ENCODE measurements at regions not wholly inside any gene's neighbourhood (a gene's known extent, or its start where the extent isn't known, plus 50 kb on each side); places are given as distances from the start of the nearest gene placed in this dataset.

GRCh38 chr3:34357461-34357860, 559.0 kb downstream of the PDCD6IP start:
- DNase-seq (ENCODE audit: low read depth), result no peak
- no peak overlapping the region for H3K4me3 ChIP-seq (ENCODE audit: low read depth, low read length)
- TF ChIP-seq, protein P1, sequence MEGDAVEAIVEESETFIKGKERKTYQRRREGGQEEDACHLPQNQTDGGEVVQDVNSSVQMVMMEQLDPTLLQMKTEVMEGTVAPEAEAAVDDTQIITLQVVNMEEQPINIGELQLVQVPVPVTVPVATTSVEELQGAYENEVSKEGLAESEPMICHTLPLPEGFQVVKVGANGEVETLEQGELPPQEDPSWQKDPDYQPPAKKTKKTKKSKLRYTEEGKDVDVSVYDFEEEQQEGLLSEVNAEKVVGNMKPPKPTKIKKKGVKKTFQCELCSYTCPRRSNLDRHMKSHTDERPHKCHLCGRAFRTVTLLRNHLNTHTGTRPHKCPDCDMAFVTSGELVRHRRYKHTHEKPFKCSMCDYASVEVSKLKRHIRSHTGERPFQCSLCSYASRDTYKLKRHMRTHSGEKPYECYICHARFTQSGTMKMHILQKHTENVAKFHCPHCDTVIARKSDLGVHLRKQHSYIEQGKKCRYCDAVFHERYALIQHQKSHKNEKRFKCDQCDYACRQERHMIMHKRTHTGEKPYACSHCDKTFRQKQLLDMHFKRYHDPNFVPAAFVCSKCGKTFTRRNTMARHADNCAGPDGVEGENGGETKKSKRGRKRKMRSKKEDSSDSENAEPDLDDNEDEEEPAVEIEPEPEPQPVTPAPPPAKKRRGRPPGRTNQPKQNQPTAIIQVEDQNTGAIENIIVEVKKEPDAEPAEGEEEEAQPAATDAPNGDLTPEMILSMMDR (IDR thresholded peaks at IDR 0.05; ENCODE audit: insufficient read depth, low read depth, low read length, missing control alignments), result no peak

DNA sequence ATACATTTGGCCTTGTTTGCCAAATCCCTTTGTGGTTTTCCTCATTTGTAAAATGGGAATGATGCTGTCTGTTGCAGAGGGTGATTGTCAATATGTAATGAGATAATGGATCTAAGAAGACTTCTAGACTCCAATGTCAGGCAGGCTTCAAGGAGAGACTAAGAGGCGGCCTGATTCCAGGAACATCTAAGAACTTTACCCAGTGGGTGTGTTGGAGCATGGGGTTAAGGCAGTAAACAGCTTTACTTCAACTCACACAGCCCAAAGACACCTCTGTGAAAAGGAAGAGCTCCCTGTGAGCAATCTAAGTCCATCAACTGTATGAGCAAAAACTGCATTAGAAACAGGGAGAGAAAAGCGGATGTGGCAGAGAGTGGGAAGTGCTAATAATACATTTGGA, 560.6 kb downstream of the PDCD6IP start:
- no peak for DNase-seq (ENCODE audit: low read depth)
- H3K4me3 ChIP-seq (ENCODE audit: low read depth, low read length), result no peak overlapping the region
- TF ChIP-seq, protein P1 (IDR thresholded peaks at IDR 0.05; ENCODE audit: insufficient read depth, low read depth, low read length, missing control alignments), result no peak

GRCh38 chr3:34360713-34361112, 562.3 kb downstream of the PDCD6IP start:
- H3K4me3 ChIP-seq (ENCODE audit: low read depth, low read length), result no peak overlapping the region
- TF ChIP-seq, protein P1 (IDR thresholded peaks at IDR 0.05; ENCODE audit: insufficient read depth, low read depth, low read length, missing control alignments), result no peak
- no peak for DNase-seq (ENCODE audit: low read depth)

DNA sequence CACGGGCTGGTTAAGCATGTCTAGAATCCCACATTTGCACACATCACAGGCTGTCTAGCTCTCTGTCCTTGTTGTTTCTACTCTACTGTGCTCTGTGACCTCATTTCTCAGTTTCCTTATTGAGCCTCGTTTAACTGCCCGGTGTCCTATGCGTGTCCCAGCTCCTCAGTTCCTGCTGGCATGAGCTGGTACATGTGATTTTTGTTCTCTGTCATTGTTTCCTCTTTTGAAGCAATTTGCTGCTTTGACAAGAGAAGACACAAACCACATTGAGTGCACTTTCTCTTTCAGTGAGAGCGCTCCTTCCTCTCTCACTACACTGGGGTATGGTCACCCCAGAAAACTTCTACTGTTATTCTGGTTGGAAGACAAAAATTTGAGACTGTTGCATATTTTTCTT, 563.5 kb downstream of the PDCD6IP start:
- DNase-seq (ENCODE audit: low read depth), result peak; percentile 81
- TF ChIP-seq, protein P1 (IDR thresholded peaks at IDR 0.05; ENCODE audit: insufficient read depth, low read depth, low read length, missing control alignments), result no peak
- H3K4me3 ChIP-seq (ENCODE audit: low read depth, low read length), result no peak overlapping the region

DNA sequence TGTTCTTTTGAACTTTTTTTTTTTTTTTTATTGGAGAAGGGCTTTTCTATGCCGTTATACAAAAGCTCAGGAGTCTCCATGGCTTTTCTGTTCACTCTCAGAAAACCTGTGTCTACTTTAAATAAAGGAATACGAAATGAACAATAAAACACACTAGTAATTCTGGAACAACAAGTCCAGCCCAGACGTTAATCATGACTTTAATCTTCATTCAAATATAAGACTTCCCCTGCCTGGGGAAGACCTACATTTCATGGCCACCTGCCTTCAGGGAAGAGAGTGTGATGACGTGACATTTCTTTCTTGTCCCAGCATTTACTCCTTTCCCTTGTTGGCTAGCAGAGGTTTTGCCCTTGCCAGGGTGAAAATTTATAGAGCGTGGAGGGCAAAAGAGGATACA, 564.5 kb downstream of the PDCD6IP start:
- DNase-seq (ENCODE audit: low read depth), result no peak
- H3K4me3 ChIP-seq (ENCODE audit: low read depth, low read length), result no peak overlapping the region

DNA sequence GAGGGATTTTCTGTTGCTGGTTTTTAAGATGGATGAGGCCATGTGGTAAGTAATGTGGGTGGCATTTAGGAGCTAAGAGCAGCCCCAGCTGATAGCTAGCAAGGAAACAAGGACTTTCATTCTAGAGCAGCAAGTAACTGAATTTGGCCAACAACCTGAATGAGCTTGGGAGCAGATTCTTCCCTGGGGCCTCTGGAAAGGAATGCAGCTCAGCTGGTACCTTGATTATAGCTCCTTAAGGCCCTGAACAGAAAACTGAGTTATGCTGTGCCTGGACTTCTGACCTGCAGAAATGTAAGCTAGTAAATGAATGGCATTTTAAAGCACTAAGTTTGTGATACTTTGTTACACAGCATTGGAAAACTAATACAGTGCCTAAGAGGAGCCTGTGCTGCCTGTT, 565.5 kb downstream of the PDCD6IP start:
- no peak for DNase-seq (ENCODE audit: low read depth)
- TF ChIP-seq, protein P1 (IDR thresholded peaks at IDR 0.05; ENCODE audit: insufficient read depth, low read depth, low read length, missing control alignments), result no peak

More for the DNA sequence above, 564.5 kb downstream of the PDCD6IP start:
- TF ChIP-seq, protein P1 (IDR thresholded peaks at IDR 0.05; ENCODE audit: insufficient read depth, low read depth, low read length, missing control alignments), result no peak

DNA sequence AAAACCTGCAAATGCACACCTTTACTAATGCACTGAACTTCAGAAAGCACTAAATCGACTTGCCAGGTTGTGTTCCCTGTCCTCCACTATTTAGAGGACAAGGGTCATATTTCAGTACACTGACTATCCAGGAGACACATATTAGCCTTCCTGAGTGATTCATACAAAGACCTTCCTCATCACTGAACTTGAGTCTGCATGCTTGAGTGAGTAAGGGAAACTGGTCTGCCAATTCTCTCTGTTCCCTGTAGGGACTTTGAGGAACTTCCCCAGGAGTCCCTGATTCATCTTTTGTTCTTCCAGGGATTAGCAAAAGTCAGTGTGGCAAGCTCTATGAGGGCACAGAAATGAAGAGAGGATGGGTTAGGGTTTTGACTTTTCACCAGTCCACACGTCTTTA, 565.9 kb downstream of the PDCD6IP start:
- no peak for DNase-seq (ENCODE audit: low read depth)
- H3K4me3 ChIP-seq (ENCODE audit: low read depth, low read length), result no peak overlapping the region
- TF ChIP-seq, protein P1 (IDR thresholded peaks at IDR 0.05; ENCODE audit: insufficient read depth, low read depth, low read length, missing control alignments), result no peak

More for the DNA sequence above, 565.5 kb downstream of the PDCD6IP start:
- H3K4me3 ChIP-seq (ENCODE audit: low read depth, low read length), result no peak overlapping the region
